Keratinocyte (primary cell): ENCODE measurements at regions not wholly inside any gene's neighbourhood (a gene's known extent, or its start where the extent isn't known, plus 50 kb on each side); places are given as distances from the start of the nearest gene placed in this dataset.

Experiments
- DNase-seq: peaks from one replicate; pipeline ENCODE4 v3.0.0-alpha.2; 2011; ENCODE audit warnings: low read depth, missing footprints, low spot score
- FAIRE-seq: peaks from 2 replicates; lab custom pipeline; 2011; peaks lifted over from hg19 to GRCh38; lab: Jason Lieb, UNC
- H2AFZ ChIP-seq: 2 replicates; pipeline ENCODE4 v1.6.0; 2012; ENCODE audit warnings: low read length, control low read depth, inconsistent platforms; ENCODE audit not compliant: control insufficient read depth
- H3K27ac ChIP-seq: 2 replicates; pipeline ENCODE4 v1.5.1; 2011; ENCODE audit warnings: low read length; ENCODE audit not compliant: control insufficient read depth, insufficient read depth
- H3K27me3 ChIP-seq: 3 replicates; pipeline ENCODE4 v1.6.0; 2011; ENCODE audit warnings: low read length; ENCODE audit not compliant: control insufficient read depth, insufficient read depth; ENCODE audit errors: extremely low read depth
- H3K36me3 ChIP-seq, 2 experiments: 2 replicates in 1 of 2; 3 replicates in 1 of 2; pipeline ENCODE4 v1.5.1; 2011; ENCODE audit warnings: low read length in 2 of 2, mild to moderate bottlenecking in 1 of 2; ENCODE audit not compliant: control insufficient read depth in 2 of 2, insufficient read depth in 2 of 2; ENCODE audit errors: extremely low read depth in 1 of 2
- H3K4me1 ChIP-seq: 3 replicates; pipeline ENCODE4 v1.5.1; 2011; ENCODE audit warnings: low read length; ENCODE audit not compliant: control insufficient read depth, insufficient read depth; ENCODE audit errors: extremely low read depth
- H3K4me2 ChIP-seq: 3 replicates; pipeline ENCODE4 v1.6.0; 2011; ENCODE audit warnings: low read depth, low read length; ENCODE audit not compliant: control insufficient read depth, insufficient read depth; ENCODE audit errors: extremely low read depth
- H3K4me3 ChIP-seq, 3 experiments: fragments of 200-600 bp in 1 of 3; sonication (generic) in 1 of 3; 2 replicates in 2 of 3; 3 replicates in 1 of 3; pipeline ENCODE4 v1.5.1; 2011 to 2016; ENCODE audit warnings: low read length in 3 of 3, mild to moderate bottlenecking in 3 of 3, control low read depth in 2 of 3, inconsistent platforms in 1 of 3, low read depth in 1 of 3, mixed read lengths in 1 of 3, mixed run types in 1 of 3, moderate library complexity in 1 of 3; ENCODE audit not compliant: control insufficient read depth in 2 of 3, insufficient read depth in 2 of 3; ENCODE audit errors: extremely low read depth in 1 of 3
- H3K79me2 ChIP-seq: 2 replicates; pipeline ENCODE4 v1.6.0; 2012; ENCODE audit warnings: low read length; ENCODE audit not compliant: control insufficient read depth, insufficient read depth
- H3K9ac ChIP-seq: 3 replicates; pipeline ENCODE4 v1.6.0; 2011; ENCODE audit warnings: low read length; ENCODE audit not compliant: control insufficient read depth, insufficient read depth; ENCODE audit errors: extremely low read depth
- H3K9me1 ChIP-seq: 3 replicates; pipeline ENCODE4 v1.6.0; 2011; ENCODE audit warnings: low read length; ENCODE audit not compliant: control insufficient read depth, insufficient read depth; ENCODE audit errors: extremely low read depth
- H3K9me3 ChIP-seq: 2 replicates; pipeline ENCODE4 v1.5.1; 2012; ENCODE audit warnings: low read depth, low read length; ENCODE audit not compliant: control insufficient read depth
- H4K20me1 ChIP-seq: 3 replicates; pipeline ENCODE4 v1.6.0; 2011; ENCODE audit warnings: low read length; ENCODE audit not compliant: control insufficient read depth, insufficient read depth; ENCODE audit errors: extremely low read depth
- EZH2 ChIP-seq: IDR thresholded peaks from one replicate; pipeline ENCODE4 v1.6.1; 2012; ENCODE audit warnings: inconsistent platforms, mild to moderate bottlenecking, low read length, moderate library complexity
- dilution Hi-C: fragments of 300-500 bp; cut with MboI; formaldehyde crosslinking; loops from one replicate; pipeline ENCODE4 v1.7.0; 2020; ENCODE audit warnings: low sequenced_read_pairs; ENCODE audit not compliant: extremely low pct_ligation_motif_present
- TF ChIP-seq, protein P1 (sequence below), 3 experiments: IDR thresholded peaks in 1 of 3; conservative IDR thresholded peaks in 1 of 3; optimal IDR thresholded peaks in 1 of 3; 2 replicates in 2 of 3; 3 replicates in 1 of 3; pipeline versions ENCODE3 to v1.5.1; 2011; ENCODE audit warnings: low read length in 3 of 3, mild to moderate bottlenecking in 3 of 3, moderate library complexity in 2 of 3, control low read depth in 1 of 3, inconsistent platforms in 1 of 3; ENCODE audit not compliant: insufficient read depth in 2 of 3; ENCODE audit errors: extremely low read depth in 1 of 3

- Histone ChIP-seq H3K4me2 (no peak overlapping the region), H3K27me3 (no peaks in the 10 kb centered on the region), H3K4me1 (no peaks in the 10 kb centered on the region), H3K9me1 (no peaks in the 10 kb centered on the region), H2AFZ (no peak overlapping the region), H3K79me2 (no peaks in the 10 kb centered on the region), H3K27ac (no peak overlapping the region), H3K4me3 (no peak overlapping the region), H3K36me3 (no peaks in the 10 kb centered on the region), H4K20me1 (no peaks in the 10 kb centered on the region), H3K9ac (no peak overlapping the region), H3K9me3 (no peaks in the 10 kb centered on the region)
- no peak for TF ChIP-seq EZH2
- TF ChIP-seq, protein P1, sequence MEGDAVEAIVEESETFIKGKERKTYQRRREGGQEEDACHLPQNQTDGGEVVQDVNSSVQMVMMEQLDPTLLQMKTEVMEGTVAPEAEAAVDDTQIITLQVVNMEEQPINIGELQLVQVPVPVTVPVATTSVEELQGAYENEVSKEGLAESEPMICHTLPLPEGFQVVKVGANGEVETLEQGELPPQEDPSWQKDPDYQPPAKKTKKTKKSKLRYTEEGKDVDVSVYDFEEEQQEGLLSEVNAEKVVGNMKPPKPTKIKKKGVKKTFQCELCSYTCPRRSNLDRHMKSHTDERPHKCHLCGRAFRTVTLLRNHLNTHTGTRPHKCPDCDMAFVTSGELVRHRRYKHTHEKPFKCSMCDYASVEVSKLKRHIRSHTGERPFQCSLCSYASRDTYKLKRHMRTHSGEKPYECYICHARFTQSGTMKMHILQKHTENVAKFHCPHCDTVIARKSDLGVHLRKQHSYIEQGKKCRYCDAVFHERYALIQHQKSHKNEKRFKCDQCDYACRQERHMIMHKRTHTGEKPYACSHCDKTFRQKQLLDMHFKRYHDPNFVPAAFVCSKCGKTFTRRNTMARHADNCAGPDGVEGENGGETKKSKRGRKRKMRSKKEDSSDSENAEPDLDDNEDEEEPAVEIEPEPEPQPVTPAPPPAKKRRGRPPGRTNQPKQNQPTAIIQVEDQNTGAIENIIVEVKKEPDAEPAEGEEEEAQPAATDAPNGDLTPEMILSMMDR (optimal IDR thresholded peaks at IDR 0.05 in 1 of 3, IDR thresholded peaks at IDR 0.05 in 1 of 3, conservative IDR thresholded peaks at IDR 0.05 in 1 of 3; ENCODE audit: extremely low read depth in 1 of 3, insufficient read depth in 2 of 3, low read length in 3 of 3): no peak
- dilution Hi-C loops: no loop called here
- FAIRE-seq (no peak), DNase-seq (no peak)
Measured at GRCh38 chr1:195511501-195511900, 1096.7 kb downstream of the KCNT2 start.

DNA sequence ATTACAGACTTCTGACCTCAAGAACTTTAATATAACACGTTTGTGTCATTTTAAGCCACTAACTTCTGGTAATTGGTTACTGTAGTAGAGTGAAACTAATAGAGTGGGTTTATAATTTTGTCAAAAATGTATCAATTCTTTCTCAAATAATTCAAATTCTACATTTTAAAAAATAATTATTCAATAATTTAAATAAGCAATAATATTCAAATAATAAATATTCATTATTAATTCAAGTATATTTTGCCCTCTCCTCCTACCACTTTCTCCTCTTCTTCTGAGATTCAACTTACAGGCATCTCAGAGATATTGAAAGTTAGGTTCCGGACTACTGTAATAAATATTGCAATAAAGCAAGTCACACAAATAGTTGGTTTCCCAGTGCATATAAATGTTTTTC, 1107.1 kb downstream of the KCNT2 start:
- no peaks in the 10 kb centered on the region for H3K79me2 ChIP-seq
- H3K36me3 ChIP-seq: no peaks in the 10 kb centered on the region
- H3K27ac ChIP-seq: no peak overlapping the region
- H2AFZ ChIP-seq: no peak overlapping the region
- H3K4me3 ChIP-seq: no peak overlapping the region
- dilution Hi-C loops: no loop called here
- H3K27me3 ChIP-seq: no peaks in the 10 kb centered on the region
- no peak for FAIRE-seq
- H4K20me1 ChIP-seq: no peaks in the 10 kb centered on the region
- H3K9me1 ChIP-seq: no peaks in the 10 kb centered on the region
- no peaks in the 10 kb centered on the region for H3K4me1 ChIP-seq
- no peak overlapping the region for H3K9ac ChIP-seq
- DNase-seq: no peak
- no peak for TF ChIP-seq EZH2
- TF ChIP-seq, protein P1 (optimal IDR thresholded peaks at IDR 0.05 in 1 of 3, IDR thresholded peaks at IDR 0.05 in 1 of 3, conservative IDR thresholded peaks at IDR 0.05 in 1 of 3; ENCODE audit: extremely low read depth in 1 of 3, insufficient read depth in 2 of 3, low read length in 3 of 3): no peak
- H3K9me3 ChIP-seq: no peaks in the 10 kb centered on the region
- H3K4me2 ChIP-seq: no peak overlapping the region
